Fibroblast of gingiva (primary cell): ENCODE measurements at regions not wholly inside any gene's neighbourhood (a gene's known extent, or its start where the extent isn't known, plus 50 kb on each side); places are given as distances from the start of the nearest gene placed in this dataset.

Experiments
- DNase-seq: peaks from one replicate; pipeline ENCODE4 v3.0.0-alpha.2; 2011; ENCODE audit warnings: low read depth

GRCh38 chr1:25001125-25001915 is 71.2 kb upstream of the RUNX3 start:
- no peak for DNase-seq

GRCh38 chr1:24999906-25000305 is 69.8 kb upstream of the RUNX3 start:
- no peak for DNase-seq

- DNase-seq: no peak
Measured at GRCh38 chr1:24999426-24999825, 69.3 kb upstream of the RUNX3 start.

GRCh38 chr1:24998563-24999245 is 68.6 kb upstream of the RUNX3 start:
- no peak for DNase-seq

GRCh38 chr1:24996983-24997893 is 67.2 kb upstream of the RUNX3 start:
- no peak for DNase-seq

GRCh38 chr1:24996456-24996855 is 66.4 kb upstream of the RUNX3 start:
- no peak for DNase-seq

- DNase-seq: no peak
Measured at GRCh38 chr1:24995661-24996060, 65.6 kb upstream of the RUNX3 start.

GRCh38 chr1:24995140-24995539 is 65.1 kb upstream of the RUNX3 start:
- DNase-seq: no peak

GRCh38 chr1:24993871-24994580 is 64.0 kb upstream of the RUNX3 start:
- no peak for DNase-seq

GRCh38 chr1:24992761-24993211 is 62.7 kb upstream of the RUNX3 start:
- no peak for DNase-seq

GRCh38 chr1:24992124-24992760 is 62.2 kb upstream of the RUNX3 start:
- DNase-seq: no peak

GRCh38 chr1:24991697-24992096 is 61.6 kb upstream of the RUNX3 start:
- DNase-seq: no peak

GRCh38 chr1:24990779-24991641 is 60.9 kb upstream of the RUNX3 start:
- no peak for DNase-seq

GRCh38 chr1:24990136-24990535 is 60.1 kb upstream of the RUNX3 start:
- no peak for DNase-seq

GRCh38 chr1:24989082-24989481 is 59.0 kb upstream of the RUNX3 start:
- no peak for DNase-seq

GRCh38 chr1:24988558-24988912 is 58.5 kb upstream of the RUNX3 start:
- no peak for DNase-seq

GRCh38 chr1:24987875-24988557 is 57.9 kb upstream of the RUNX3 start:
- DNase-seq: no peak

- DNase-seq: no peak
Measured at GRCh38 chr1:24987424-24987823, 57.3 kb upstream of the RUNX3 start.

GRCh38 chr1:24986372-24986965 is 56.4 kb upstream of the RUNX3 start:
- no peak for DNase-seq
